ENCODE measurements at regions not wholly inside any gene's neighbourhood (a gene's known extent, or its start where the extent isn't known, plus 50 kb on each side); places are given as distances from the start of the nearest gene placed in this dataset.

DNA sequence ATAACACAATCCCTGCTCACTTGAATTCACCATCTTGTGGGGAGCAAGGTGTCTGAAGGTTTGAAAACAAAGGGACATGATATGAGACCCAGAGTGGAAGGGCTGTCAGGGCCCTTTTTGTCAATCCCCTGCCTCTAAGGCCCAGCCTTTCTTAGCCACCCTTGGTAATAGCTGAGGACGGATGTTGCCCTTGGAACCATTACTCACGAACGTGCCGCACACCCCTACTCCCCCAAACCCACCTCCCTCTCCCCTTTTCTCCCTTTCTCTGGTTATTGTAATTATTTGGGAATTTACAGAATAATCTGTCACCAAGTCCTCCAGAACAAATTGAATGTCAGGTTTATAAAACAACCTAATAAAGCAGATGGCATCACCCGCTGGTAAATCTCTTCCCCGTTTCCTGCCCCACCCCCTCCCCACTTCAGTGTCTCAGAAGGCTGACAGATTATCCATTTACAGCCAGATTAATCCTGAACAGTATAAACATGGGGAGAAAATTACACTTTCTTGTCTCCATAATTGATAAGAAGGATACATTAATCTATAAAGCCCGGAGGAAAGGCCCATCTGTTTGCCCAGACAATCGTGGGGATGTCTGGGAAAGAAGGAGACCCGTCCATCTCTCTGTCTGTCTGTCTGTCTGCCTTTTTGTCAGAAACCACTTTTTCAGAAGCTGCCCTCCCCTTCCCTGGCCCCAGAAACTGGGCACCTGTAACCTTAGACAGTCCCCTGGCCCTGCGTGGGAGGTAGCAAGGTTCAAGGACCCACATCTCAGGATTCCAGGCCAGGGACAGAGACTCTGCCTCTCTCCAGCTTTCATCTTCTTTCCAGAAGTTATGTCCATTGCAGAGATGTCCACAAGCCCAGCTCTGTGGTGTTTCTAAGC lies 60.6 kb upstream of the CD34 start:
- no peaks in the 10 kb centered on the region for H3K27me3 ChIP-seq
- no peaks in the 10 kb centered on the region for H3K4me1 ChIP-seq
- ATAC-seq: no peak
- no peak overlapping the region for H3K4me3 ChIP-seq
- intact Hi-C loops (cut with DNase I): no loop called here
- no peaks in the 10 kb centered on the region for H3K9me3 ChIP-seq
- 54 to 60% methylated on average over 10 of the region's 10 CpGs for WGBS, 2 donors
- H3K36me3 ChIP-seq (replicated peaks in 1 of 2; ENCODE audit: insufficient read depth in 1 of 2, low read depth in 2 of 2): no peaks in the 10 kb centered on the region
- no peak for DNase-seq
- TF ChIP-seq, protein P1, sequence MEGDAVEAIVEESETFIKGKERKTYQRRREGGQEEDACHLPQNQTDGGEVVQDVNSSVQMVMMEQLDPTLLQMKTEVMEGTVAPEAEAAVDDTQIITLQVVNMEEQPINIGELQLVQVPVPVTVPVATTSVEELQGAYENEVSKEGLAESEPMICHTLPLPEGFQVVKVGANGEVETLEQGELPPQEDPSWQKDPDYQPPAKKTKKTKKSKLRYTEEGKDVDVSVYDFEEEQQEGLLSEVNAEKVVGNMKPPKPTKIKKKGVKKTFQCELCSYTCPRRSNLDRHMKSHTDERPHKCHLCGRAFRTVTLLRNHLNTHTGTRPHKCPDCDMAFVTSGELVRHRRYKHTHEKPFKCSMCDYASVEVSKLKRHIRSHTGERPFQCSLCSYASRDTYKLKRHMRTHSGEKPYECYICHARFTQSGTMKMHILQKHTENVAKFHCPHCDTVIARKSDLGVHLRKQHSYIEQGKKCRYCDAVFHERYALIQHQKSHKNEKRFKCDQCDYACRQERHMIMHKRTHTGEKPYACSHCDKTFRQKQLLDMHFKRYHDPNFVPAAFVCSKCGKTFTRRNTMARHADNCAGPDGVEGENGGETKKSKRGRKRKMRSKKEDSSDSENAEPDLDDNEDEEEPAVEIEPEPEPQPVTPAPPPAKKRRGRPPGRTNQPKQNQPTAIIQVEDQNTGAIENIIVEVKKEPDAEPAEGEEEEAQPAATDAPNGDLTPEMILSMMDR (IDR thresholded peaks at IDR 0.05): no peak
- TF ChIP-seq POLR2A (IDR thresholded peaks at IDR 0.05): no peak
- H3K27ac ChIP-seq: no peak overlapping the region

GRCh38 chr1:207970329-207971233 lies 59.7 kb upstream of the CD34 start:
- H3K4me3 ChIP-seq: no peak overlapping the region
- 68 to 84% methylated on average over 16 of the region's 16 CpGs for WGBS, 2 donors
- no peaks in the 10 kb centered on the region for H3K27me3 ChIP-seq
- DNase-seq: no peak
- intact Hi-C loops (cut with DNase I): no loop called here
- TF ChIP-seq POLR2A (IDR thresholded peaks at IDR 0.05): no peak
- TF ChIP-seq, protein P1 (IDR thresholded peaks at IDR 0.05): no peak
- no peaks in the 10 kb centered on the region for H3K9me3 ChIP-seq
- H3K4me1 ChIP-seq: no peaks in the 10 kb centered on the region
- no peaks in the 10 kb centered on the region for H3K36me3 ChIP-seq (replicated peaks in 1 of 2; ENCODE audit: insufficient read depth in 1 of 2, low read depth in 2 of 2)
- H3K27ac ChIP-seq: no peak overlapping the region
- no peak for ATAC-seq

- intact Hi-C loops (cut with DNase I): no loop called here
- DNase-seq: no peak
- WGBS, 2 donors: 88 to 97% methylated on average over 2 of the region's 2 CpGs
- TF ChIP-seq POLR2A (IDR thresholded peaks at IDR 0.05): no peak
- TF ChIP-seq, protein P1 (IDR thresholded peaks at IDR 0.05): no peak
- Histone ChIP-seq H3K36me3 (replicated peaks in 1 of 2; ENCODE audit: insufficient read depth in 1 of 2, low read depth in 2 of 2) (no peaks in the 10 kb centered on the region), H3K27ac (no peak overlapping the region), H3K27me3 (no peaks in the 10 kb centered on the region), H3K4me1 (peaks cover 10% of the 10 kb centered on the region), H3K4me3 (no peak overlapping the region), H3K9me3 (no peaks in the 10 kb centered on the region)
- no peak for ATAC-seq
Measured at GRCh38 chr1:207969528-207969927, 58.6 kb upstream of the CD34 start.

DNA sequence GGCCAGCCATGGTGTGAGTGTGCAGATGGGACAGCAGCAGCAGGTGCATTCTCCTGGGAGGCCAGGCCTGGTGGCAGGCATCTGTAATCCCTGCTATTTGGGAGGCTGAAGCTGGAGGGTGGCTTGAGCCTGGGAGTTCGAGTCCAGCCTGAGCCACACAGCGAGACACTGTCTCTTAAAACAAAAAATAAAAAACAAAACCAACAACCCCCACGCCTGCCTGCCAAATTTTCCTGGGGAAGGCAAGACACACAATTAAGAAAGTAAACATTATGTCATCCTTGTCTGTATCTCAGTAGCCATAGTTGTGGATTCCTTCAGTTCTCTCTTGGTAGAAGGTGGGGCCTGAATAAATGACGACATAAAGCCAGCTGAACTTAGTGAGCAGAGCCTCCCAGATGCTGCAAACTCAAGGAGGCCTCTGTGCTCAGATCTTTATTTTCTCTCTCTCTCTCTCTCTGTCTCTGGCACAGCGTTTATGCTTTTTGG lies 57.6 kb upstream of the CD34 start:
- Histone ChIP-seq H3K27ac (no peak overlapping the region), H3K4me1 (peaks cover 18% of the 10 kb centered on the region), H3K9me3 (no peaks in the 10 kb centered on the region), H3K36me3 (replicated peaks in 1 of 2; ENCODE audit: insufficient read depth in 1 of 2, low read depth in 2 of 2) (no peaks in the 10 kb centered on the region), H3K4me3 (no peak overlapping the region), H3K27me3 (no peaks in the 10 kb centered on the region)
- intact Hi-C loops (cut with DNase I): no loop called here
- no peak for TF ChIP-seq POLR2A (IDR thresholded peaks at IDR 0.05)
- TF ChIP-seq, protein P1 (IDR thresholded peaks at IDR 0.05): no peak
- no peak for ATAC-seq
- DNase-seq: no peak
- 73 to 74% methylated on average over 5 of the region's 5 CpGs for WGBS, 2 donors

Data from body of pancreas (tissue), 4 donors.